CD4-positive, alpha-beta T cell treated with Interleukin-10 for 1 hour (primary cell): ENCODE measurements at regions not wholly inside any gene's neighbourhood (a gene's known extent, or its start where the extent isn't known, plus 50 kb on each side); places are given as distances from the start of the nearest gene placed in this dataset.
A peak's percentile ranks its signal among the peaks of the same experiment; 100 is the strongest.
"Not testable (repeated sequence)": the region's sequence is repeated elsewhere in the genome, so short reads cannot be mapped to it uniquely, and the experiment has no call there.

Source experiments
- DNase-seq: peaks from one replicate; pipeline ENCODE4 v3.0.0-alpha.2; 2020

DNA sequence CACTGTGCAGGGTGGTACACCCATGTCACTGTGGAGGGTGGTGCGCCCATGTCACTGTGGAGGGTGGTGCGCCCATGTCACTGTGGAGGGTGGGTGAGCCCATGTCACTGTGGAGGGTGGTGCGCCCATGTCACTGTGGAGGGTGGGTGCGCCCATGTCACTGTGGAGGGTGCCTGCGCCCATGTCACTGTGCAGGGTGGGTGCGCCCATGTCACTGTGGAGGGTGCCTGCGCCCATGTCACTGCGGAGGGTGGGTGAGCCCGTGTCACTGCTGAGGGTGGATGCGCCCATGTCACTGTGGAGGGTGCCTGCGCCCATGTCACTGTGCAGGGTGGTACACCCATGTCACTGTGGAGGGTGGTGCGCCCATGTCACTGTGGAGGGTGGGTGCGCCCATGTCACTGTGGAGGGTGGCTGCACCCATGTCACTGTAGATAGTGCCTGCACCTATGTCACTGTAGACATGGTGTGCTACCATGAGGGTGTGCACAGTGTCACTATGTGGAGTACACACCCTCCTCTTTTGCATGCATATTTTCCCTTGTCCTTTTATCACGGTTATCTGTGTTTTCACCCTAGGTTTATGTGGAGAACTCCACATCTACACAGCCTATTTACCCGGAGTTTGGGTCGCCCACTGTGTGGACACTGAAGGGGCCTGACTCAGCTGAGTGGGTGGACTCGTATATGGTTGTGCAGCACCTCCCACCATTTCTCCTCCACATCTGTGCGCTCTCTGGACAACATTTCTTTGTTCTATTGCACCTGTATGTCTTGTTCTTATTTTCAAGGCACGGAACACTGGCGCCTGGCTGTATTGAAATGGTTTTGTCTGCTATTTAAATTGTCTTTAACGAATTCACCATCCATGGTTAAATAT lies 222.4 kb downstream of the ERMARD start:
- DNase-seq: not testable (repeated sequence)

DNA sequence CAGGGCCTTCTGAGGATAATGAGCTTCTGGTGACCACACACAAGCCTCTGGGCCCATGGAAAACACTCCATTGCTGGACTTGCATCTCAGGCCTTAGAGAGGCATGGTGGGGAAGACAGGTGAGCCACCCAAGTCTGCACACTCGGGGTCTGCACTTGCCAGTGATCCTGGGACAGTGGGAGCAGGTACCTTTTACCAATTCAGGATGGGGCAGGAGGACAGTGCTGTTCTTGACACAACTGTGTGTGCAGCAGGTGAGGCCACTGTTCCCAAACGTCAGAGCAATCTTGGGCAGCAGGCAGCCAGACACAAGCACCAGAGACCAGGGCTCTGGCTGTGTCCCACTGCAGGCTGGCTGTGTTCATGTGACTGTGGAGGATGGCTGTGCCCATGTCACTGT lies 221.3 kb downstream of the ERMARD start:
- DNase-seq: no peak

DNA sequence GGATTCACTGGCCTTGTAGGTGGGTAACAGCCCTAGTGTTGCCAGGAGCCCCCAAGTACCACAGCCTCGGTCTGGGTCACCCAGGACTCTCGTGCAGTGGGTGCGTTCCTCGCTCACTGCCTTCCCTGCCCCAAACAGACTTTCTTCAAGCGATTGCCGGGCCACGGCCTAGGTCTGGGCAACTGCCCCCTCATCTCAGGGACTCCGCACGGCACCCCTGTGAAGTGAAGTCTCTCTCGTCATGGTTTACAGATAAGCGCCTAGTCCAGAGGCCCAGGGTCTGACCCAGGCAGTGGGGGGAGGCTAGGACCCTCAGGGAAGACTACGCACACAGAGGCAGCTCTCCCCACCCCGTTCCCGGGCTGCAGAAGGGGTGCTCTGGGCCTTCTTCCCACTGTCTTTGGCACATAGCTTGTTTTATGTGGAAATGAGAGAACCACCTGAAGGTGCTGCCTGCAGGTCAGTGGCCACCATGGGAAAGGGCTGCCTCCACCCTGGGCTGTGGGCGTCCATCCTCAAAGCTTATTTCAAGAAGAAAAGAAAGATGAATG lies 220.8 kb downstream of the ERMARD start:
- DNase-seq: no peak

DNA sequence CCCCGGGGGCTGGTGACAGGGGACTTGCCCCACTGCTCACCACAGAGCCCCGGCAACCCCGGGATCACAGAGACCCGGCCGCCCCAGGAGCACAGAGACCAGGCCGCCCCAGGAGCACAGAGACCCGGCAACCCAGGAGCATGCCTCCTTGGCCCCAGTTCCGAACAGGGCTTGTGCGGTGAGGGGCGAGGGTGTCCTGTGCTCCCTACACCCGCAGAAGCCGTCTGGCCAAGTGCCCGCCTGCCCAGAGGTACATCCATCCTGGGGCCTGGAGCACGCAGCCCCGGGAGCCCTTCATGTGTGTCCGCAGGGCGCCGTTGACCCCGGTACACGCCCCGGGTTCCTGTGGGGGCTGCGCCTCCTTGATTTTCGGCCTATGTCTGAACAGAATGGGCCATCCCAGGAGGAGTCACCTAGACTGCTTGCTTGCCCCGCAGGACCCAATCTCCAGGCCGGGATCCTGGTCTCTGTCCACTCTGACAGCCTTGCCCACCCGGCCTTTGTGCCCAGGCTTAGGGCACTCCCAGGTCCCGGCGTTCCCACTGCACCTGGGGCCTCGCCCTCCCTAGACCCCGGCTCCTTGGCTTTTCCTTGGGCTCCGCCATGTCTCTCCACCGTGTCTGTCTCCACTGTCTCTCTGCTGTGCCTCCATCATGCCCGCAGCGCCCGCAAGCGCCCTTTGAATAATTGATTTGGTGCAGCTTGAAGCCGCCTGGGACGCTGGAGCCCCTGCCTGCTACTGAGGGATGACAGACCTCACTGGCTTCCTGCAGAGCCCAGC lies 219.8 kb downstream of the ERMARD start:
- DNase-seq: no peak

DNA sequence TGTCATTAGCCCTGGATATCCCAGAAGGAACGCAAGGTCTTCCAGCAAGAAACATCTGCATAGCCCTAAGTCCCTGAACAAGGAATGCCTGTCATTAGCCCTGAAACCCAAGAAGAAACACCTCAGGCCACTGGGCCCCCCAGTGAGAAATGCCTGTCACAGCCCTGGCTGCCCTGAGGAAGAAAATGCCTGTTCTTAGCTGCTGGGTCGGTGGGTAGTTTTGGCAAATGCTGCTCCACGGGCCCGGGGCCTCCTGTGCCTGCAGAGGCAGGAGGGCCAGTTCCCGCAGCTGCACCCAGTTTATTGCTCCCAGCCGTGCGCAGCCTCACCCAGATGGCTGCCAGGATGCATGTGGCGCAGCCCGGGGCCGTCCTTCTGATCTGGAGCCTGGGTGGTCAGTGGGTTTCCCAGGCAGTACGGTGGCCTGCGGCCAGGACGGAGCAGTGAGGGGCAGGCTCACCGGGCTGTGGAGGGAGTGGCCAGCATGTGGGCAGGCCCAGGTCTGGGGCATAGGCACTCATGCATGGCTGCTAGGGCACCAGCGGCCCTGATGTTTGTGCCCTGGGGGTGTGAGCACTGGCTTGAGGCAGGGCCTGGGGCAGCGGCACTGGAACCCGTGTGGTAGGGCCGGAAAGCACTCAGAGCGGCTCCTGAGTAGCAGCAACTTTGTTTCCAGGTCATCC lies 219.0 kb downstream of the ERMARD start:
- no peak for DNase-seq

DNA sequence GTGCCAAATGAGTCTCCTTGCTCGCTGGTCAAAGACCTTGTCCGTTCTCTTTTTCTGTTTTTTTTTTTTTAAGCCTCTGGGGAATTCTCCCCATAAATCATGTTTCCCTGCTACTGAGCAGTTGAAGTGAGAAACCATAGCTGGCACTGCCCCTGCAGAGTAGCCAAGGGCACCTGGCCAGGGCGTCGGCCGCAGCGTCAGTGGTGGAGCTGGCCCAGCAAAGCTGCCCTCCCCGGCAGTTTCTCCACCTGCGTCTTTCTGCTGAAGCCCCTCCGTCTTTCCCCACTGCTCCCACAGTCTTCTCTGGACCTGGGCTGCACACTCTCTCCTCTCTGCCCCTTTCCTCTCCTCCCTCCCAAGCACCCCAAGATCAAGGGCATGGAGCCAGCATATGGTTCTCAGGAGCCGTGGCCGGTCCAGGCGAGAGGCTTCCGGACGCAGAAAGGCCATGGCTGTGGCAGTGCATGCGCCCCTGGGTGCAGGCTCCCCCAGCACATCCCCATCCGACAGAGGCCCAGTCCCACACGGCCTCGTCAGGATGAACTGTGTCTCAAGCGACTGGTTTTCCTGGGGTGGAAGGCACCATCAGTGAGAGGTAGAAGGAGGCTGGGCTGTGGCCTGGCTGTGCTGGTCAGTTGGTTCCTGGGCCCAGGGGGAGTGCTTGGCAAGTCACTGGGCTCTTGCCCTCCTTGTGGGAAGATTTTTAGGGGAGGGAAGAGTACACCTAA lies 218.1 kb downstream of the ERMARD start:
- DNase-seq: no peak

DNA sequence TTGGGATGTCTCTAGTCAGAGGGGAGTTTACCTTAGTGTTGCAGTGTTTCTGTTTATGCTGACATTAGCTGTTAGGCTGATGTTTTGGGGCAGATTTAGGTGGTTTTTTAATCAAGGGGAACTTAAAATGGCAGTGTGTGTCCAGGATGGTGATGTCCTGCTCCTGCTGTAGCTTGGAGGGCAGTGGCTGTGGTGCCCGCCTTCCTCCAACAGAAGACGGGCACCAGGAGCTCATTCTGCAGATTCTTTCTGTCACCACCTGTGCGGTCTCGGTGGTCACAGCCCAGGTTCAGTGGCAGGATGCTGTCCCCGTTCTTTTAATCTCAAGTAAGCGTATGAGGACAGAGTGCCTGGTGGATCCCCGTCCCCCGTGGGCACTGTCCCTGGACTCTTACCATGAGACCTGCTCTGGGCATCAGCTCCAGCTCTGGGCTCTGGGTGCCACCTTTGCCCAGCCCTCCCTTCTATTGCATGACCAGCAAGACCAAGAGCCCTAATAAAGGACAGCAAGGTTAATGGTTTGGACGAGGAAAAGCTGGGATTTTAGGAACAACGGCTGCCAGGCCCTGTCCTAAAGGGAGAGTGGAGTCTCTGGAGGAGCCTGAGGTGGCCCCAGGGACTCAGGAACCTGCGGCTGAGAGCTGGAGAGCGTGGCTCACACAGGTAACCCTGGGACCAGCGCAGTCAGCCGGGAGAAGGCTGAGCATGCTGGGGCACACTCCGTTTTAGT lies 217.3 kb downstream of the ERMARD start:
- DNase-seq: no peak

DNA sequence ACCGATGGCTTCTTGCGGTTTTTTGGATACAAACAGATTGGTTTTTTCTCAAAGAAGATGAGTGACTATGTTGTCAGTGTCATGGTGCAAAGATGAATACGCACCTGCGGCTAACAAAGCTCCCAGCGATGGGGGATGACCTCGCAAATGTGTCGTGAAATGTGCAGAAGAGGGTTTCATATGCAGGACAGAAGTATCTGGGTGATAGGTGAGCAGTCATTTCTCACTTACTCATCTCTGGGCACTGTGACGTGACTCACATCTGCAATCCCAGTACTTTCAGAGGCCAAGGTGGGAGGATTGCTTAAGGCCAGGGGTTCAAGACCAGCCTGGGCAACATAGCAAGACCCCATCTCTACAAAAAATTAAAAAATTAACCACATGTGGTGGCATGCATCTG lies 216.3 kb downstream of the ERMARD start:
- no peak for DNase-seq

DNA sequence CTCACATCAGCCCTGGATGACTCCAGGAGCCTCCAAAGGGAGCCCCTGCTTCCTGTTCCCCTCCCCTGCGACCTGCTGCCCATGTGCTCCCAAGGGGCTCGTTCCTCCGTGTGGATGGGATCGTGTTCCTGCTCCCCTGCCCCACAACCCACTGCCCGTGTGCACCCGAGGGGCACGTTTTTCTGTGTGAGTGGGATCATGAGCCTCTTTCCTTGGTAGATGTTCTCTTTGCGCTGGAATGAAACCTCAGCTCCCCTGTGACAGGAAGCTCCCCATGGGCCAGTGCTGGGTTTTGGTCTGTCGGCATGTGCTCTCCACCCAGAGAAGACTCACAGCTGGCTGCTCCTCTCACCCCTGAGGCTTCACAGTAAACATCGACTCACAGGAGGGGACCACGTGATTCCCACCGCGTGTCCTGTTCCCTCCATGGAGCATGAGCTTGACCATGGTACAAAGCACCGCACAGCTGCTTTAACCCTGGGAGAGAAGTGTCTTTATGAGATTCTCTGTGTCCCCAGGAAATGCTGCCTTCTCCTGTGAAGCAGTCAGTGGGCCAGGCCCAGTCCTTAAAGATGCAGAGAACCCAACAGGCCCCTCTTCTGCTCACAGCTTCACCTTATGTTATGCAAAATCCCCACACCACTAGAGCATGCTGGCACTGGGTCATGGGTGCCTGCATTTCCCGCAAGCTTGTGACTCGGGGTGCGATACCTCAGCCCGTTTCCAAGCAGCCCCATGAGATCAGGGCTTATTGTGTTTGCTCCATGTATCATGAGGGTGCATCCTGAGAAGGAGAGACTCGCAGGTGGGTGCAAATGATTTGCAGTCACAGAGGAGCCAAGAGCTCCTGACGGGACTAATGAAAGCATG lies 215.1 kb downstream of the ERMARD start:
- DNase-seq: no peak

DNA sequence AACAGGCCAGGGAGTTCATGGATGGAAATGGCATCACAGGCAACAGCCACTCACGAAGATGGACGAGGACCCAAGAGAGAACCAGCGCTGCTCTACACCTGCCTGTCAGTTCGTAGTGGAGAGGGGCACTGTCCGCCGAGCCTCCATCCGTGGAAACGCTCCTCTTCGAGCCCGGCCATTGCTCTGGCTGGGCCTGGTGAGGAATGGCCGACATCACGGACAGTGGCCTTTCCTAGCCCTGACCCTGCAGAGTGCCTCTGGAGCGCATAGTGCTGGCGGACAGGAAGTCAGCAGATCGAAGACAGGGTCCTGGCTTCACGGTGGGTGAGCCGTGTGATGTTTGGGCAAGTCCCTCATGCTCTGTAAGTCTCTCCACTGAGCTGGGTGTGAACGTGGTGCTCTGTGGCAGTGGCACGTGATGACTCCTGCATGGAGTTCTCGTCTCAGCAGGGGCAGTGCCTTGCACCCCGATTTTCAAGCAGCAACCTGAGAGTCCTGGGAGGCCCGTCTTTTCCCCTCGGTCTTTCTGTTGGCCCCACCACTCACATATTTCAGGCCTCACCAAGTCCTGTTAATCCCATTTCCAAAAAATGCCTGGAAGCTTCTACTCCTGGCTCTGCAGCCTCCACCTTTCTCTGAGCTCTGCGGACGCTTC lies 214.4 kb downstream of the ERMARD start:
- DNase-seq: no peak

DNA sequence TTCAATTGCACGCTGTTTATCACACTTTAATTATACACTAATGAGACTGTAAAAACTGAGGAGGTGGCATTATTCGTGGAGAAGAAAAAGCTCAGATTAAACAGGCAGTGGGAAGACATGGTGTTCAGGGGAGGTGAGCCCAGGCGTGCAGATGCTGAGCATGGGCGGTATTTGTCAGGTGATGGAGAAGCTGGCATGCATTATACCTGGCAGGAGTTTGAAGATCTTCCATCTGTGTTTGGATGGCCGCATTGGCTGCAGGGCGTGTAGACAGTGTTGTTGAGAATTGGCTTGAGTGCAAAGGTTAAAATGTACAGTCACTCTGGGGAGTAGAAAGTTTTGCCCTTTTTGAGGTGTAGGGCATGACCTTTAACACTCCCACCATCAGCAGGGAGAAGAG lies 213.8 kb downstream of the ERMARD start:
- no peak for DNase-seq

DNA sequence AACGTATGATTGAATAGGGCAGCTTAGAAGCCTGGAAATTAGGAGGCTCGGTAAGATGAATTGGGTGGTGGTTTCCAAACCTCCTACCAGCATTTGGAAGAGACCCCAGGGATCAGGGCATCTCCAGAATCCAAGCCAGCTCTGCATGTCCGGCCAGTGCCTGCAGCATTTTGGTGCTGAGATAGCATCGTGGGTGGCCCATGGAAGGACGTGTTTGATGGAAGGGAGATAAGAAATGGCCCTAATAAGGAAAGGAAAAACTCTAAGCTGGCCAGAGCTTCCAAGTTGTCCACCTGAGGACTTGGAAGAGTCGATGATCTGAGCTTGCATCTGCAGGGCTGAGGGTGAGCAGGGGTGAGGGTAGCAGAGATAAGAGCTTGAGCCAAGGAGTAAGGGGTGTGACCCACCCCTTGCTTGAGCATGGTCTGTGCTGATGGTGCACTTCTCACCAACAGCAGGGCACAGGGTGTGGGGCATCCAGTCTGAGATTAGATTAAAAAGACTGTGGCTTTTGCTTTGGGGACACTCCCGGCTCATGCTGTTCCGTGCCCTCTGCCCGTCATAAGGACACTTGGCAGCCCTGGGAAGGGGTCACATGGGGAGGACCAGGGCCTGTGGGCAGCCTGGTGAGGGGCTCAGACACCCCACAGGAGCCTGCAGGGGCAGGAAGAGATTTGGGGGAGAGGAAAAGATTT lies 213.2 kb downstream of the ERMARD start:
- no peak for DNase-seq

DNA sequence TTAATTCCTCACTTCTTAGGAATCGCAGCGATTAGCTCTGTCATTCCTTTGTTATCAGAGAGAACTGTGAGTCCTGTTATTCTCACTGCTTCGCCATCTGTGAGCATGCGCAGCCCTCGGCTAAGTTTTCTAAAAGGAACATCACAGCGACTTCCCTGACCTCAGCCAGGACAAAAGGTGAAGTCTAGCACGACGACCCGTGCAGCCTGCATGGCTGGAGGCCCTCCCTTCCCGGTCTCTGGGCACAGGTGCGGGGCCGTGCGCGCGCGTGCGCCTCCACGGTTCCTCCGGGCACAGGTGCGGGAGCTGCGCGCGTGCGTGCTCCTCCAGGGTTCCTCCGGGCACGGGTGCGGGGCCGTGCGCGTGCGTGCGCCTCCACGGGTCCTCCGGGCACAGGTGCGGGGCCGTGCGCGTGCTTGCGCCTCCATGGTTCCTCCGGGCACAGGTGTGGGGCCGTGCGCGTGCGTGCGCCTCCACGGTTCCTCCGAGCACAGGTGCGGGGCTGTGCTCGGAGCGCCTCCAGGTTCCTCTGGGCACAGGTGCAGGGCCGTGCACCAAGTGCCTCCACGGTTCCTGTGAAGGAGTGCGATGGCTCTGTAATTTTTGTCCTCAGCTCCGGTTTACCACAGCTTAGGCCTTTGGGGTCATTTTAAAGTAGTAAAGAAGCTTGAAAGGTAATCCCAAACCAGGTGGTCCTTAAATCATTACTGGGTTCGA lies 212.3 kb downstream of the ERMARD start:
- no peak for DNase-seq

DNA sequence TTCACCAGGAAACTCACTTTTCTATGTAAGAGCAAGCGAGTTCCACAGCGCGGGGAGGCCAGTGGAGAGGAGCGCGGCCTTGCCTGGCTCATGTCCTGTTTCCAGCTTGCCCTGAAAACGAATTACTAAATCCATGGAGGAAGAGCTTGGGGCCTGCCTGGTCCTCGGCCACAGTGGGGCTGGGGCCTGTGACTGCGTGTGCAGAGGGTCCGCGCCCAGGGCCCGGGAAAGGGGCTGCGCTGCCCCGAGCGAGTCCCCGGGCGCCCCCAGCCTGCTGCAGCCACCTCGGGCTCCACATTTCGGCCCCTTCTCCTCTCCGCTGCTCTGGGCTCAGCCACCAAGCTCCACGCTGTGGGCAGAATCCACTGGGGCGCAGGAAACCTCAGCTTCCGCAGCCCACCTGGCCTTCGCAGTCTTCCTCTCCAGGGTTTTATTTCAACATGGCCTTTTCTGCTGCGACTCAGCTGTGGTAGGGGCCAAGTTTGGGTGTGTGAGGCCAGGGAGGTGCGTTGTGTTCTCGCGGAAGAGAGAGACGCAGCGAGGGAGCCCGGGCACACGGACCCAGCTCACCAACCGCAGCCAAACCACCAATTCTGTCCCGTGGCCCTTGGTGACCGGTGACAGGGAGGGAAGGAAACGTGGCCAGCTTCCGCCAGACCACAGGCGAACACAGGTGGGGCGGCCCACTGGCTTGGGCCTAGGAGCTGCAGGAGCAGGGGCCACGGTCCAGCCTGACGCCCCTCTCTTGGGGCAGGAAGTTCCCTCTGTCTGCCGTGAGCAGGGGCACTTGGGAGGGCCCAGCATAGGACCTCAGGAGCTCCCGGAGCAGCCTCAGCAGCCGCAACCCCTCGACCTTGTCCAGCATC lies 211.4 kb downstream of the ERMARD start:
- no peak for DNase-seq

DNA sequence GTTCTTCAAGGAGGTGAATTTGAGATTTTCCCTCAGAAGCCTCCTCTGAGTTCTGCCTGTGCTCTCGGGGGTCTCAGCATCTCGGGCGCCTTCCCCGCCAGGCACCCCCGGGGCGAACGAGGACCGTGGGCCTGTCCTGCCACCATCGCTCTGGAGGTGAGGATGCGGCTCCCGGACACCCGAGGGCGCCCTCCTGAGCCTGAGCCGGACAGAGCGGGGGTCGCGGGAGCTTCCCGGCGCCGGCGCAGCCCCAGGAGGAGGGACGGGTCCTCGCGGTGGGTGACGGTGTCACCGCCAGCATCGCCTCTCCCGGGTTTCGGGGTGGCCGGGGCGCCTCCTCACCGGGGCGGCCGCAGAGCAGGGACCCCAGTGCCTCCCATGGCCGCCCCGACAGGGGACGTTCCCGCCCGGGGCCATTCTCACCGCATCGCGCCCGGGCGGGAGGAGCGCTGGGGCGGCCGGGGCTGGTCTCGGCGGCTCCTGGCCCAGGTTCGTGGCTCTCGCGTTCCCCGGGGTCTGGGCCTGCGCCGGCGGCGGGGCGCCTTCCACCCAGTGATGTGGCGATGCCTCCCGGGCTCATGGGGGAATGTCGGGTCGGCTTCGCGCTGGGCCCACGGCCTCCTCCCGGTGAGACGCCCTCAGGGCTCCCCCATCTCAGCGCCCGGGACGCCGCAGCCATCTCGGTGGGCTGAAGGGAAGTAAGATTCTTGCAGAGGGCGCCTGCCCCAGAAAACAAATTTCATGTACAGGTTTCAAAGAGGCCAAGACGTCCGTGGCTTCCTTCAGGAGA lies 210.5 kb downstream of the ERMARD start:
- peak; percentile 11 for DNase-seq

DNA sequence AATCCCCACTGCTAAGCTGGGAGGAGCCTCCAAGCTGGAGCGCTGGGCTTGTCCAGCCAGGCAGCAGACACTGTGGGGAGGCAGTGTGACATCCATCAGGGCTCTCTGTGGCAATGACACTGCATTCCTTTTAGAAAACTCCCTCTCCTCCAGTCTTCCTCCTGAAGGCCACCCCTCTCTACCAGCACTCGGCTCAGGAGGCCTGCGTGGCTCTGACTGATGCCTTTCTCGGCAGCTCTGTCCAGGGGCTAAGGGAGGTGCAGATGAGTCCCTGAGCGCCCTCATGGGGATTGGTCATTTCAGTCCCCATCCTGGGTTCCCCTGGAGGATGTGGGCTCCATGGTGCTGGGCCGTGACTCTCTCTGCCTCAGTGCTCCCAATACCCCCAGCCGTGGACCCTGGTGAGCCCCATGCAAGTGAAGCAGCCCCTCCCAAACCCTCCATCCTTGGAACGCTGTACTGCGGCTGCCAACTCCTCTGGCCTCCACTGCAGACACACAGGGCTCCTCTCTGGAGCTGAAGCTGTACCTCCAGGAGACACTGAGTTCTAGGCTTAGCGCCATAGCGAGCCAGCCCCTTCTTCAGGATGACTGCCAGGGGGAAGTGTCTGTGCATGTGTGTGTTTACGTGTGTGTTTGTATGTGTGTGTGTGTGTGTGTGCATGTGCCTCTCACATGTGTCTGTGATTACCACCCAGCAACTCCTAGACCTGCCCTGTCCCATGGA lies 209.6 kb downstream of the ERMARD start:
- no peak for DNase-seq
